ENCODE measurements at regions not wholly inside any gene's neighbourhood (a gene's known extent, or its start where the extent isn't known, plus 50 kb on each side); places are given as distances from the start of the nearest gene placed in this dataset.

- ATAC-seq (ENCODE audit: insufficient number of reproducible peaks, low FRiP score, low read depth) = no peak
Measured at GRCh38 chr7:10672186-10672585, 301.5 kb upstream of the PHF14 start.

GRCh38 chr7:10677211-10677610, 296.5 kb upstream of the PHF14 start:
- no peak for ATAC-seq (ENCODE audit: insufficient number of reproducible peaks, low FRiP score, low read depth)

More at GRCh38 chr7:10672186-10672585, 301.5 kb upstream of the PHF14 start:
- DNase-seq (ENCODE audit: low spot score) = no peak
- Histone ChIP-seq H3K9me3 (no peaks in the 10 kb centered on the region), H3K27ac (no peak overlapping the region), H3K36me3 (no peaks in the 10 kb centered on the region), H3K4me1 (ENCODE audit: control insufficient read depth in 1 of 2, low read depth in 2 of 2) (no peaks in the 10 kb centered on the region), H3K27me3 (replicated peaks; ENCODE audit: insufficient read depth) (no peaks in the 10 kb centered on the region), H3K4me3 (no peak overlapping the region)
- TF ChIP-seq, protein P1, sequence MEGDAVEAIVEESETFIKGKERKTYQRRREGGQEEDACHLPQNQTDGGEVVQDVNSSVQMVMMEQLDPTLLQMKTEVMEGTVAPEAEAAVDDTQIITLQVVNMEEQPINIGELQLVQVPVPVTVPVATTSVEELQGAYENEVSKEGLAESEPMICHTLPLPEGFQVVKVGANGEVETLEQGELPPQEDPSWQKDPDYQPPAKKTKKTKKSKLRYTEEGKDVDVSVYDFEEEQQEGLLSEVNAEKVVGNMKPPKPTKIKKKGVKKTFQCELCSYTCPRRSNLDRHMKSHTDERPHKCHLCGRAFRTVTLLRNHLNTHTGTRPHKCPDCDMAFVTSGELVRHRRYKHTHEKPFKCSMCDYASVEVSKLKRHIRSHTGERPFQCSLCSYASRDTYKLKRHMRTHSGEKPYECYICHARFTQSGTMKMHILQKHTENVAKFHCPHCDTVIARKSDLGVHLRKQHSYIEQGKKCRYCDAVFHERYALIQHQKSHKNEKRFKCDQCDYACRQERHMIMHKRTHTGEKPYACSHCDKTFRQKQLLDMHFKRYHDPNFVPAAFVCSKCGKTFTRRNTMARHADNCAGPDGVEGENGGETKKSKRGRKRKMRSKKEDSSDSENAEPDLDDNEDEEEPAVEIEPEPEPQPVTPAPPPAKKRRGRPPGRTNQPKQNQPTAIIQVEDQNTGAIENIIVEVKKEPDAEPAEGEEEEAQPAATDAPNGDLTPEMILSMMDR (IDR thresholded peaks at IDR 0.05) = no peak

GRCh38 chr7:10677668-10678232, 295.9 kb upstream of the PHF14 start:
- Histone ChIP-seq H3K27me3 (replicated peaks; ENCODE audit: insufficient read depth) (no peaks in the 10 kb centered on the region), H3K36me3 (no peaks in the 10 kb centered on the region), H3K4me3 (no peak overlapping the region), H3K9me3 (no peaks in the 10 kb centered on the region), H3K4me1 (ENCODE audit: control insufficient read depth in 1 of 2, low read depth in 2 of 2) (no peaks in the 10 kb centered on the region), H3K27ac (no peak overlapping the region)
- ATAC-seq (ENCODE audit: insufficient number of reproducible peaks, low FRiP score, low read depth) (no peak), DNase-seq (ENCODE audit: low spot score) (no peak)
- TF ChIP-seq, protein P1 (IDR thresholded peaks at IDR 0.05) = no peak

More at GRCh38 chr7:10677211-10677610, 296.5 kb upstream of the PHF14 start:
- H3K36me3 ChIP-seq = no peaks in the 10 kb centered on the region
- no peak for DNase-seq (ENCODE audit: low spot score)
- H3K9me3 ChIP-seq = no peaks in the 10 kb centered on the region
- H3K4me3 ChIP-seq = no peak overlapping the region
- TF ChIP-seq, protein P1 (IDR thresholded peaks at IDR 0.05) = no peak
- H3K27me3 ChIP-seq (replicated peaks; ENCODE audit: insufficient read depth) = no peaks in the 10 kb centered on the region
- no peak overlapping the region for H3K27ac ChIP-seq
- no peaks in the 10 kb centered on the region for H3K4me1 ChIP-seq (ENCODE audit: control insufficient read depth in 1 of 2, low read depth in 2 of 2)

DNA sequence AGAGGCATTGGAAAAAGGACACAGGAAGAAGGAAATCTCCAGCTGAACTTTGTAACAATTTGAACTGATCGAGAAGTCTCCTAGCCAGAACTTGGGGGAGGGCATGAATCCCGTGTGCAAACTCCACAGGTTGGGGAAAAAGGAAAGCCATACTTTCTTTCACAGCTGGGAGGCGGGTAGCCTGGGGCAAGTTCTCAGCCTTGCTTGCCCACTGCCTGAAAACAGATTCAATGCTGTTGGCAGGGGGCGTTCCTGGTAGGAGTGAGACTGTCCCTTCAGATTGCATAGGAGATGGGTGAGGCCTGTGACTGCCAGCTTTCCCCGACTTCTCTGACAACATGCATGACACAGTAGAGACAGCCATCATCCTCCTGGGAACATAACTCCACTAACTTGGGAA, 289.1 kb upstream of the PHF14 start:
- no peaks in the 10 kb centered on the region for H3K36me3 ChIP-seq
- no peaks in the 10 kb centered on the region for H3K27me3 ChIP-seq (replicated peaks; ENCODE audit: insufficient read depth)
- no peak overlapping the region for H3K27ac ChIP-seq
- ATAC-seq (ENCODE audit: insufficient number of reproducible peaks, low FRiP score, low read depth) = no peak
- TF ChIP-seq, protein P1 (IDR thresholded peaks at IDR 0.05) = no peak
- H3K9me3 ChIP-seq = peaks cover 4% of the 10 kb centered on the region
- H3K4me3 ChIP-seq = no peak overlapping the region
- DNase-seq (ENCODE audit: low spot score) = no peak
- no peaks in the 10 kb centered on the region for H3K4me1 ChIP-seq (ENCODE audit: control insufficient read depth in 1 of 2, low read depth in 2 of 2)

DNA sequence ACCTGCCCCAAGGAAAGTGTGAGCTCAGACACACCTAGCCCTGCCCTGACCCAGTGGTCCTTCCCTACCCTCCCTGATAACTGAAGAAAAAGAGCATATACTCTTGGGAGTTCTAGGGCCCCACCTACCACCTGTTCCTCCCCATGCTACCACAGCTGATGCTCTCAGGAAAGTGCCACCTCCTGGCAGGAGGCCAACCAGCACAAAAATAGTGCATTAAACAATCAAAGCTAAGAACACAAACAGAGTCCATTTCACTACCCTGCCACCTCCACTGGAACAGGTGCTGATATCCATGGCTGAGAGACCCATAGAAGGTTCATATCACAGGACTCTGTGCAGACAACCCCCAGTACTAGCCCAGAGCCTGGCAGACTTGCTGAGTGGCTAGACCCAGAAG, 288.6 kb upstream of the PHF14 start:
- Histone ChIP-seq H3K36me3 (no peaks in the 10 kb centered on the region), H3K9me3 (peaks cover 4% of the 10 kb centered on the region), H3K4me3 (no peak overlapping the region), H3K4me1 (ENCODE audit: control insufficient read depth in 1 of 2, low read depth in 2 of 2) (no peaks in the 10 kb centered on the region), H3K27me3 (replicated peaks; ENCODE audit: insufficient read depth) (no peaks in the 10 kb centered on the region), H3K27ac (no peak overlapping the region)
- DNase-seq (ENCODE audit: low spot score) = no peak
- no peak for ATAC-seq (ENCODE audit: insufficient number of reproducible peaks, low FRiP score, low read depth)
- TF ChIP-seq, protein P1 (IDR thresholded peaks at IDR 0.05) = no peak

Measured in thoracic aorta (tissue), 2 donors.